OCI-LY3 (cell line): ENCODE measurements at regions not wholly inside any gene's neighbourhood (a gene's known extent, or its start where the extent isn't known, plus 50 kb on each side); places are given as distances from the start of the nearest gene placed in this dataset.
"Not testable (repeated sequence)": the region's sequence is repeated elsewhere in the genome, so short reads cannot be mapped to it uniquely, and the experiment has no call there.

Source experiments
- EZH2phosphoT487 ChIP-seq: fragments of 200-600 bp; shearing (Covaris generic); IDR thresholded peaks from 2 replicates; pipeline ENCODE4 v1.6.1; 2018; ENCODE audit warnings: antibody characterized with exemption, mixed run types, low read depth
- TF ChIP-seq, protein P1 (sequence below): fragments of 200-600, 300-600 bp; sonication (generic); IDR thresholded peaks from 2 replicates; pipeline ENCODE4 v1.5.1; 2014; ENCODE audit warnings: antibody characterized with exemption, low read length, low read depth

DNA sequence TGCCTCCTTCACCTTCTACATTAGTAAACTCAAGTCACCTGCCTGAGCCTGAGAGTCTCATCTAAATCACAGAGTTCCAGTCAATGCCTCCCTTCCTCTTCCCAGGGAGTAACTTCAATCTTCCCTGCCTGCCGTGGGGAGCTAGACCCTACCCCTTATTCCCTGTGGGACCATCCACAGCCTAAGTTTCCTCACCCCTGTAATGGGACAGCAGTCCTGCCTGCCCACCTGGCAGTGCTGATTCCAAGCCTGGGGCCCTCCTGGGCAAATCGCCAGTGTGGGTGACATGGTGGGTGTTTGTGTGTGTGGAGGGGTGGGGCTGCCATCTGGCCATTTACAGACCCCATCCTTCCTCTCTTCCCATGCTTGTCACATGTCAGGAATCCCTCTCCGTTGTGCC lies 258.6 kb downstream of the ANKRD30B start:
- TF ChIP-seq, protein P1, sequence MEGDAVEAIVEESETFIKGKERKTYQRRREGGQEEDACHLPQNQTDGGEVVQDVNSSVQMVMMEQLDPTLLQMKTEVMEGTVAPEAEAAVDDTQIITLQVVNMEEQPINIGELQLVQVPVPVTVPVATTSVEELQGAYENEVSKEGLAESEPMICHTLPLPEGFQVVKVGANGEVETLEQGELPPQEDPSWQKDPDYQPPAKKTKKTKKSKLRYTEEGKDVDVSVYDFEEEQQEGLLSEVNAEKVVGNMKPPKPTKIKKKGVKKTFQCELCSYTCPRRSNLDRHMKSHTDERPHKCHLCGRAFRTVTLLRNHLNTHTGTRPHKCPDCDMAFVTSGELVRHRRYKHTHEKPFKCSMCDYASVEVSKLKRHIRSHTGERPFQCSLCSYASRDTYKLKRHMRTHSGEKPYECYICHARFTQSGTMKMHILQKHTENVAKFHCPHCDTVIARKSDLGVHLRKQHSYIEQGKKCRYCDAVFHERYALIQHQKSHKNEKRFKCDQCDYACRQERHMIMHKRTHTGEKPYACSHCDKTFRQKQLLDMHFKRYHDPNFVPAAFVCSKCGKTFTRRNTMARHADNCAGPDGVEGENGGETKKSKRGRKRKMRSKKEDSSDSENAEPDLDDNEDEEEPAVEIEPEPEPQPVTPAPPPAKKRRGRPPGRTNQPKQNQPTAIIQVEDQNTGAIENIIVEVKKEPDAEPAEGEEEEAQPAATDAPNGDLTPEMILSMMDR = not testable (repeated sequence)
- not testable (repeated sequence) for TF ChIP-seq EZH2phosphoT487
